GM18861 (cell line): ENCODE measurements at regions not wholly inside any gene's neighbourhood (a gene's known extent, or its start where the extent isn't known, plus 50 kb on each side); places are given as distances from the start of the nearest gene placed in this dataset.

Source experiments
- ATAC-seq: cut with Tn5 transposase; IDR thresholded peaks from one replicate; pipeline ENCODE4 v1.9.1; 2021; ENCODE audit not compliant: unreplicated experiment

DNA sequence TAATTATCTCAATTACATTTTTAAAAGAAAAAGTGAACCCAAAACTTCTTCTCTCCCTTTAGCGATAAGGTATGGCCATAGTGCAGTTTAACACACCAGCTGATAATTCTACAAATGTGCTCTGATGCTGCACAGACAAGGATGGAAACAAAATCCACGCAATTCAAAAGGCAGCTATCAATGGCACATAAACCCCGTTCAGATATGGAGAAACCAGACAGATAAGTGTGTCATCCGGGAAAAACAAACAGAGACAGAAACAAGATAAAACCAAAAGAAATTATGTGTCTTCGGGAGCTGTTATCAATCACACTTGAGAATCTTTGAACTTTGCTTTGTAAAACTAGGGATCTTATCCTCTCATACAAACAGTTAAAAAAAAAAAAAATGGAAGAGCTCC, 73.6 kb downstream of the SIPA1L2 start:
- ATAC-seq: no peak

DNA sequence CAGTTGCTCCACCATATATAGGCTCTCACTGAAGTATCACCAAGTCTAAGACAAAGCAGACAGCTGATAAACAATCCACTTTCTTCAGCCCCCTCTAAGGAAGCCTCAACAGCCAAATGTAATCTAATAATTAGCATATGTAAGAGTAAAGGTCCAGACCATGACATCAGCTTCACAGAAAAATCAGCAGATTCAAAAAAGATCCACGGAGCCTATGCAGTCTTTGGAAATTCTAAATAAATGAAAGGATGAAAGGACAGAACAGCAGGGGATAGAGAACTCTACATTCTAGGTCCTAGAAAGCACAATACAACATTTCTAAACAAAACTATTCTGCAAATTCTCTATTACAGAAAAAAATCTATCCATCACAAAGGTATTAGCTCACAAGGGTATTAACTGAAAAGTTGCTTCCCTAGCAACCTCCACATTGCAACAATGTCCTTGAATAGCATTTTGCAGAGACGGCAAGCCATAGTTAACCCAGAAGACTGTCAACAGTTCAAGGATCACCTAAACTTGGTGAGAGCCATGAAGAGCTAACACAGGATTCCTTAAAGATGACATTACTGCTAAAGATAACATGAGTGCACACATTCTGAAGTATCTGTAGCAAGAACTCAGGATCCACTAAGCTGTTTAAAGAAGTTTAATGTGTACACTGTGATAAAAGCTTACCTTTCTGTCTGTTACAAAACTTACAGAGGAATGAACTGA, 74.3 kb downstream of the SIPA1L2 start:
- no peak for ATAC-seq

DNA sequence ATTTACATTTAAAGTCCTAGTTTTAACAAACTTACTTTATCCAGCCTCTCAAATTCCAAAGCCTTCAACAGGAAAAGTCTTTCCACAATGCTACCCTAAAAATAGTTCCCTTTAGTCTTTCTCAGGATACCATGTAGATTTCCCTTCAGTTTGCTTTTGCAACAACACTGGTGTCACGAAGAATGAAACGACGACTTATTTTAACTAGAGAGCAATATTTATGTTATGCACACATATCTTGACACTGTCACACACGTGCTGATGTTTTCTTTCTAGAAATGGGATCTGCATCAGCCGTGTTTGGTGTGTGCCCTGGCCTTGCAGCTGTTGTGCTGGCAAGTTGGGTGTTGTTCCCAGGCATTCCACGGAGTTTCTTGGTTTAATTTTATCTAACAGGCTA, 75.5 kb downstream of the SIPA1L2 start:
- no peak for ATAC-seq

DNA sequence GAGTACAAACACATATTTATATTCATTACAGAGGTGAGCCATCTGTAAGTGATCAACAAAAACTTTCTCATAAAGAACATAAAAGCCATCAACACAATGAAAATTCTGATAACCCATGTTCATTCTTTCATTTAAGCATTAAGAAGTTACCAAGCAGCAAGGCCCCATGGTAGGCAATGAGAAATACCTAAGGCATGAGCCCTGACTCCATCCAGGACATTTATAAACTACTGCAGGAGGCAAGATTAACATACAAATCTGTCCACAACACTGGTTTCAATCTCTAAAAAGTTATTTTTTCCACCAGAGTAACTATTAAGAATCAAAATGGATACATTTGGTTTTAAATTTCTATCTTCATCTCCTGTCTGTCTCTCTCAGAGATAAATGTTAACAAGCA, 76.1 kb downstream of the SIPA1L2 start:
- no peak for ATAC-seq

DNA sequence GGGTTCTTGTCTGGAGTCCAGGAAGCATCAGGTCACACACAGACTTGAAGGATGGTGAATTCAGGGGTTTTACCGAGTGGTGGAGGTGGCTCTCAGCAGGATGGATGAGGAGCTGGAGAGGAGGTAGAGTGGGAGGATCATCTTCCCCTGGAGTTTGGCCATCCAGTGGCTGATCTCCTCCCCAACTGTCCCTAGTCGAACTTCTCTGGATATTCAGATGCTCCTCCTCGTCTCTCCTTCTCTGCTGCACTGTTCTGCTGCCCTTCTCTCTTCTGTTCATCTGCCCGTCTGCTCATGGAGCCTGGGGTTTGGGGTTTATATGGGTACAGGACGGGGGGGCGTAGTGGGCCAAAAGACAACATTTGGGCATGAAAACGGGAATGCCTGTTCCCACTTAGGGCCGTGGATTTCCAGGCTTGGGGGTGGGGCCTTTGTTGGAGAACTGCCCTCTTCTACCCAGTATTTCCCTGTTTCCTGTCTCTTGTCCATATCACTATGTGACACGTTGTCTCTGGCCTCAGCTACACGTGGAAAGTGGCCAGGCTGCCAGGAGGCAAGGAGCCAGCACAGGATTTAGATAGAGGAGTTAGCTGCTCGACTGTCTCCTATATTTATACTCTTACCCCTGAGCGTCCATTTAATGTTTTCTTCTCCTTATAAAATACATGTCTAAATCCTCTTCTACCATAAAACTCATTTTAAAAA, 76.7 kb downstream of the SIPA1L2 start:
- ATAC-seq: no peak

DNA sequence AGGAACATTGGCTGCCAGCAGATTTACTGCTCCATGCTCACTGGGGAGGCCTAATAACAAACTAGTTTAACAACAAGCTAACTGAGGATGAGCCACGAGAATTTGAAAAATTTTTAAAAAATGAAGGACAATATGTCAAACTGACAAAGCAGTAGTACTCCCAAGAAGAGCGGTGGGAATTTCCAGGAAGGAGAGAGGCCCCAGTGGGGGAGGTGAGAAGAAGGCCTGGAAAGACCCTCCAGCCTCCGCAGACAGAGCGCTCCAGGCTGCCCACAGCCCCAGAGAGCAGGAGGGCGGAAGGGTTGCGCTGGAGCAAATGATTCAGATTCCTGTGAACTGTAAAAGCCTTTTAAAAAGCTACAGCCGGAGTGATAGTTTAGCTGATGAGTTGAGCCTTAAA, 78.5 kb downstream of the SIPA1L2 start:
- ATAC-seq: no peak

DNA sequence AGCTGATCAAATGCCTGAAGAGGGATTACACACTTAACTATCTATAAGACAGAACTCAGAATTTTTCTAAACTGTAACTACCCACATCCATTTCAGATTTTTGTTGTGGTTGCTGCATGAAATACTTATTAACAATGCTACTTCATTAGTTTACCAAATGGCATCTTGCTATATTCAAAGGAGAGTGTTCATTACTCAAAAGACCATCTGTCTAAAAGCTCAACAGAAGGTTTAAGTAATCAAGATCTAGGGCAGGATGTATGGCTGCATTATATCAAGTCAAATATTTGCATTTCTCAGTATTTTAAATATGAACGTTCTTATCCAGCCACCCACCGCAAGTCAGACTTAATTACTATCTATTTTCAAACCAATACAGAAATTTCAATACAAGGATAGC, 79.9 kb downstream of the SIPA1L2 start:
- ATAC-seq: no peak

DNA sequence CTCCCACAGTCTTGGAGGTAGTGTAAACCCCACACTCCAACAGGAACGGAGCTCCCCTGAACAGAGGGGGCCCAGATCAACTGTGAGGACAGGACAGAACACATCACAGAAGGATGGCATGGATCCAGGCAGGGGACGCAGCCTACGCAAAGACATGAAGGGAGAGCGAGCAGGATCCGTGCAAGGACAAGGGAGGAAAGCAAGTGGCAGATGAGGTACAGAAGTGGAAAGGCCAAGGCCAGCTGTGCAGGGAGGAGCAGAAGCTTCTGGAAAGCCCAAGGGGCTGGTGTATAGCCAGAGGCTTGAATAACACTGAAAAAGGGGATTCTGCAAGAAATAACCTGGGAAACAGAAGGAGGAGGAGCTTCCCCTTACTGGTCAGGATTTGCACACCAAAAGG, 81.2 kb downstream of the SIPA1L2 start:
- ATAC-seq: no peak

DNA sequence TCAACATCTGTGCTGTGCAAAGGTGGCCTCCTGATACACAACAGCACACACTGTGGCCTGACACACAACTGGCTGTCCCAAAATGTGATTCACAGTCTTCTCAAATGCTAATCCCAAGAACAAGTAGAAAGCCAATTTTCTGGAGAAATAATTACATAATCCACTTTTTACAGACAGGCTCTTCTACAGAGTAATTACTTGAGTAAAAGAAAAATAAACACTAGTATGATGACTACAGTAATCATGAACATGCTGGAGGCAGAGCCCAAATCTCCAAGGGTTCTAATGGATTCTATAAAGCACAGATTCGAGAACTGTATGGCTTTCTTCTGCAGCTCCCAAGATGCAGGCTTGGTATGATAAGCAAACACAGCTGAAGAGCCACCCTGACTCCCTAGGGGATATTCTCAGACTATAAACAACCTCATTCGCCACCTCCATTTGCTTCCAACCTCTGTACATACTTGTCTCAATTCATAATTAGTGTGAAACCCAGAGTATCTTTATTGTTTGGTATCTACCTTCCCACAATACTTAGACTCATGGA, 81.9 kb downstream of the SIPA1L2 start:
- no peak for ATAC-seq

DNA sequence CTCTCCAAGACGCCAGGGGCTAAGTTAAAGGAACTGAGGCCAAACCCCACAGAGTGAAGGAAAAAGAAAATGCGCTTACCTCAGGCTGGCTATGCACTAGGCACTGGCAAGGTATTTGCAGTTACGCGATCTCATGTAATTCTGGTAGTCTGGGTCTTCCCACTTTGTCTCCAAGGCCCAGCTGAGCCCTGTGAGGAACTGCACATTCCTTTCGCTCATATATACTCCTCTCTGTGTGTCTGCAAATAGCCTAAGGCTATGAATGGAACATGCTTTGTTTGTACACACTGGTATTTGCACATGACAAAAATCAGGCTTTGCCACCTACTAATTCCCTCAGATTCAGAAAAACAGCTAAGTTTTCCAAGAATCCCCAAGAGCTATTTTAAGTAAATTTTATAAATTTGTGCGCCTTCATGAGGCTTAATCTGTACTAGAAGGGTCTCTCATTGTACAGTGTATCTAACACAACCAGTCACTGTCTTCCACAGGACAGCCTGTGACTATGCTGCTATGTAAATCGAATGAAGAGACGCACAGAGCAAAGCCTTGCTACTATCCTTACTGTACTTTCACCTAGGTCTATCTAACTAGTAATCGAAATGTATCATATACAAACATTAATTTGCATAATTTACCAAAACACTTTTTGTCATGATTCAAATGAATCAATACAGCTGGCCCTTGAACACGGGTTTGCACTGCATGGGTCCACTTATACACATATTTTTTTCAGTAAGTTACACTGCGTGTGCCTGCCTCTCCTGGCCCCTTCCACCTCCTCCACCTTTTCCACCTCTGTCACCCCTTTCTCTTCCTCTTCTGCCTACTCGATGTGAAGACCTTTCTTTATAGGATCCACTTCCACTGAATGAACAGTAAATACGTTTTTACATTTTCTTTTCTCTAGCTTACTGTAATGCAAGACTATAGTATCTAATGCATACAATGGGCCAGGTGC, 87.0 kb downstream of the SIPA1L2 start:
- ATAC-seq: no peak

DNA sequence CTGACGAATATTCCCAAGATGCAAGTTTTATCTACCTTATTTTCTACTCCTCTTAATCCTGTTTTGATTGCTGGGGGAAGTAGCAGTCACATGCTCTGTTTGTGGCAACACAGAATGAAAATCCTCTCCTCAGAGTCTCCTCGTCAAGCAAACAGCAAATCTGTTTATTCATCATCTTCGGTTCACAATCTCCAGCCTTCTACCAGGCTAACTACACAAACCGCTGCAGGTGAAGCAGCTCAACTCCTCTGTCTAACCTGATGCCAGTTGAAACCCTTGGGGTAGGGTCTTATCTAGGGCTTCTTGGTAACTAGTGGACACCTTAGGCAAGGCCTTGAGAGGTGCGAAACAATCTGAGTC, 91.0 kb downstream of the SIPA1L2 start:
- no peak for ATAC-seq

DNA sequence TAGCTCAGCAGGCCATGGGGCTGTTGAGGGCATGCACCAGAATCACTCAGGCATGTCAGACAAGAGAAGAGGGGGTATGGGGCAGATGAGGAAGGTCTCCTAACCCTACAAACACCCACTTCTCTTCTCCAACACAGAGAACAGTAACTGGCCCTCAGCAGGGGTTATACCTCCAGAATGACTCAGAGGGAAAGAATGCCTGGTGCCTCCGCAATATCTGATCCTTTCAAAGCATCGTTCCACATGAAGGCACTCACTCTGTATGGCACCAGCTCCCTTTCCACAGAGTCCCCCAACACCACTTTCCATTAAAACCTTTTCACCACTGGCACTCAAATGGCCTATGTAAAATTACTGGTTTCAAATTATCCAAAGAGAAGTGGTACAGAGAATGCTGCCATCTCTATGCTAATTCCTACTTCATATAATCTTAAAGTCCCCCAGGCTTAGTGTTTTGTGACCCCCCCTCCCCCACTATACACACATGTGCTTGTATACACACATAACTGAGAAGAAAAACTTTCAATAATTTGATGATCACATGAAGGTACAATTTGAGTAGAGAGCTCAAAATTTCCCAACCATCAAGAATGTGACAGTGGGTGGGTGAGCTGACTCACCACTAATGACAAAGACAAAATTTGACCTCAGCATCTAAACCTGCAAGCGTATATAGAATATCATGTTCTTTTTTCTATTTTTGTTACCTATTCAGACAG, 91.5 kb downstream of the SIPA1L2 start:
- no peak for ATAC-seq

DNA sequence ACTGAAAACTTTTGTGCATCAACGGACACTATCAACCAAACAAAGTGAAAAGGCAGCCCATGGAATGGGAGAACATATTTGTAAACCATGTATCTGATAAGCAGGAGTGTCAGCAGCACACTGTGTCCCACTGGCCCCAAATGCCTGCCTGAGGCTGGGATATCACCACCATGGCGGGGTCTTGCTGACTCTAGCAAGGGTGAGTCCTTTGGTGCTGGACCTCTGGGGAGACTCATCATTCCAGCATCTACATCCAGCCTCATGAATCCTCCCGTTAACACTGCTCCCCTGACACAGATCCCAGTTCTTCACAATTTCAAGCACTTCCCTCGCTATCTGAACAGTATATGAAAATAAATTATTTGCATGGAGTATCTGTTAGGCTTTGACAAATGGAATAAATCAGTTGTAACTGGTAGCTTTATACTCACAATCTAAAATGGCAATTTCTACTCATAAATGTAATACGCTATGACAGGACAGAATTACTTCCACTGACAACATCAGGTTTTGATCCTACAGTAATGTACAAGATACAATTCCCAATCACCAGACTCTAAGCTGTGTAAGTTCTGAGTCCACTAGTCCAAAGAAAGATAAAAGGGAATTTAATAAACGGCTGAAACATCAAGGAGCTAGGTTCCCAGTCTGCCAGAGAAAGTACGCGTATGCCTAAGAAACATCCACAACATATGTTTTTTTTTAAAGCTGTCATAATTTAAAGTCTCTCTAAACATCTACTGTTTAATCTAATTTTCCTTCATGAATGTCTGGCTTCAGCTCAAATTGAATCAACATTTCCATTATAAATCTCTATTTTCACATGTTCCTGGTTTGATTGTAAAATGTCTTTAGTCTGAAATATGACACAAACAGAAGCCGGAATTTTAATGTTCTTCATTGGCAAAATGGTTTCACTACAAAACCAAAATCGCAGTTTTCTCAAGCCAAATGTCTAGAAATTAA, 95.1 kb downstream of the SIPA1L2 start:
- no peak for ATAC-seq

DNA sequence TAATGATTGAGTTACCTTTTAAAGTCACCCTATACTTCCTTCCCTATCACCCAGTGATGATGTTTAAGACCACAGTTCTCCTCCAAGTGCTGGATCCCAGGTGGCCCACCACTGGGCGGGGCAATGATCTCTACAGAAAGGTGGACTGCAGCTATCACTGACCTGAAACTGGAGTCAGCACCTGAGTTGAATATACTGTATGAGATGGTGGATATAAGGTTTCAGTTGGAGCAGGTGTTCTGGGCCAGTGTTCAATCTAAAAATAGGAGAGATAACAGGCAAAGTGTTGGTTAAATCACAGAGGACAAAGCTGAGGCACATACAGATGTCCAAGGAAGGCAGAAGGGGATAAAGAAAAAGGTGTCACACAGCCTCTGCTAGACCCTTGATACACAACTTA, 96.6 kb downstream of the SIPA1L2 start:
- ATAC-seq: no peak

DNA sequence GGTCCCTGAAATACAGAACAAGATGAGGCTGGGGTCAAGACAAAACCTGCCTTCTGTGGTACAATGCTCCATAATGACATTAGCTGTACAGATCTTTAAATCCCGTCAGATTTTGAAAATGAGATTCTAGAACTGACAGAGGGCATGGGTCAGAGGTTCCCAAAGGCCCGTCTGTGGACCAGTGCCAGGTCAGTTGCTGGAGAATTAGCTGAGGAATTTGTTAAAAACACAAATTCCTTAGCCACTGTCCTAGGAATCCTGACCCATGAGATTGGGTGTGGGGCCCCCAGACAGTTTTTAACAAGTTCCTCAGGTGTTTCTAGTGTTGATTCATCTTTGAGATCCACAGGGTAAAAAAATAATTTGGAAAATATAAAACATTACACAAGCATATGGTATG, 97.0 kb downstream of the SIPA1L2 start:
- ATAC-seq: no peak

DNA sequence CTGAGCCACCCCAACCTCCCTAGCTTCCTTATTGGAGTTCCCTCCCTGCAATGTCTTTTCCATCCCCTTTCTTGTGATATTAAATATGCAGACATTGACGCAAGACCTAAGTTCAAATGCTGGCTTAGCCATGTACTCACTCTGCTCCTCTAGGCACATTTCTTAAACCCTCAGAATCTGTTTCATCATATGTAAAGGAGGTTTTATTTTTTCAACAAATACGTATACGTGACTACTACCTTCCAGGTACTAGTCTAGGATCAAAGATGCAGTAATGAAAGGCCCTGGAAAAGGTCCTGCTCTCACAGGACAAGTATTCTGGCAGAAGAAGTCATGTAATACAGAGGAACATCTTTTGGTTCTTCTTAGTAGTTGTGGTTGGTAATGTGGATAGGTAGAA, 98.6 kb downstream of the SIPA1L2 start:
- no peak for ATAC-seq

DNA sequence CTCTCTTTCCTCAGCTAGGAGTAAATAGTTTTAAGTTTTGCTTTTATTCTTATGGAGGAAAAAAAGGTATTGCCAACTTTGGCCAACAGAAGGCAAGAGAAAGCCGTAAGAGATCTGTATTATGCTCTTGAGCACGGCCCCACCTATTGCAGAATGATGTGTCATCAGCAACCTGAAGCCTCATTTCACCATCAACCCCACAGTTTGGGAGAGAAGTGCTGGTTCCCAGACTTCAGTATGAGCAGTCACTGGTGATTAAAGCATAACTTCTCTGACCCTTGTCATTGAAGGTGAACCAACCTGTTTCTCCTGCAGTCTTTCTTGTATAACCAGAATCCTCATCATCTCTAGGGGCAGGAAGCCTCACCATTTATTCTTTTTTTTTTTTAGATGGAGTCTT, 100.2 kb downstream of the SIPA1L2 start:
- ATAC-seq: no peak

DNA sequence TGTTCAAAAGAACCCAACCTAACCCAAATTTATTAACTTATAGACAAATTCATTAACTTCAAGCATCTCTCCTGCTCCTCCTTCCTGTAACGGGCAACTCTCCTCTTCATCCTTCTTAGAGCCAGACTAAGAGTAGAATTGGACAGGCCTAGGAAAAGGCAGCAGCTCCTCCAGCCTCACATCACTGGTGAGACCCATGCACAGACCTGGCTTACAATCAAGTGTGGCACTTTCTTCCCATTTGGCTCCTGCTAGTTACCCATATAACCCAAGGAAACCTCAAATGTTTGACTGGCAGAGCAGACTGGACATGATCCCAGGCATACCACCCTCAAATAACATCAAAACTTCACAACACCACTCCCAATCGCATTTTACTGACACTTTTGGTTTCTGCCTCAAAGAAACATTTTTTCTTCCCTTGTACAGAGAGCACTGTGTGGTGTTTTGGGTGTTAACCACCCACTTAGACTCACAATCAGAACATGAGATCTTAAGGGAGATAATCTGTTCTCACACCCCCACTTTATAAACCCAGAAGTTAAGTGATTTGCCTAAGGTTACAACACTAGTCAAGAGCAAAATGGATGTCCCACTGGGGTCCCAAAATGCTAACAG, 101.4 kb downstream of the SIPA1L2 start:
- no peak for ATAC-seq

DNA sequence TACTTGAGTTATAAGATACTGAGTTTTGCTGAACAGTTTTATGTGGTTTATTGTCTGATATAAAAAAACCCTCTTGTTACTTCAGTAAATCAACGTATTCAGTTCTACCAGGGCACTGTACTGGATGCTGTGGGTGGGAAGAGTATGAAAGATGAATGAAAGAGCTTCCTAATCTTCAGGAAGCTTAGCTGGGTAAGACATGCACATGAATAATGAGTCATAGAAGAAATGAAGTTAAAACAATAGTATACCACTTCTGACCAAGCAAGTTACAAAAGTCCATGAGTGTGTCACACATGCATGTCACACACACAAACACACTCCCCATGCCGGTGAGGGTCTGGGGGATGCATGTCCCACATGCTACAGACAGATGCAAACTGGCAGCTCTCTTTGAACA, 105.9 kb downstream of the SIPA1L2 start:
- no peak for ATAC-seq
